LHCN-M2 (cell line): ENCODE measurements at regions not wholly inside any gene's neighbourhood (a gene's known extent, or its start where the extent isn't known, plus 50 kb on each side); places are given as distances from the start of the nearest gene placed in this dataset.
"Not testable (repeated sequence)": the region's sequence is repeated elsewhere in the genome, so short reads cannot be mapped to it uniquely, and the experiment has no call there.

Source experiments
- DNase-seq: peaks from one replicate; pipeline ENCODE4 v3.0.0-alpha.2; 2012; ENCODE audit warnings: low read depth

DNA sequence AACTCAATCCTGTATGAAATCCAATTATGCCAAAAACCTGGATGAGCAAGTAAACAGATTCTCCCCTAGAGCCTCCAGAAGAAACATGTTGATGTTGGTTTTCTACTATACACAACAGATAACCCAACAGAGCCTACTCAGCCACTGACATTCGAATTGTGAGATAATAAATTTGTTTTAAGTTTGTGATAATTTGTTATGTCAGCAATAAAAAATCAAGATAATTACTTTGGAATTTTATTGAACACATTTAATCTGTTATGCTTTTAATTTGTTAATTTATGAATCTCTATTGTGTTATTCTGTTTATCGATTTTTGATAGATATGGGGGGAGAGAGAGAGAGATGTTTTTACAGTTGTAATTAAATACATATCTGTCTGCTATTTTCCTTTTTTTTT is 1016.1 kb upstream of the PCDH7 start:
- DNase-seq, result no peak

DNA sequence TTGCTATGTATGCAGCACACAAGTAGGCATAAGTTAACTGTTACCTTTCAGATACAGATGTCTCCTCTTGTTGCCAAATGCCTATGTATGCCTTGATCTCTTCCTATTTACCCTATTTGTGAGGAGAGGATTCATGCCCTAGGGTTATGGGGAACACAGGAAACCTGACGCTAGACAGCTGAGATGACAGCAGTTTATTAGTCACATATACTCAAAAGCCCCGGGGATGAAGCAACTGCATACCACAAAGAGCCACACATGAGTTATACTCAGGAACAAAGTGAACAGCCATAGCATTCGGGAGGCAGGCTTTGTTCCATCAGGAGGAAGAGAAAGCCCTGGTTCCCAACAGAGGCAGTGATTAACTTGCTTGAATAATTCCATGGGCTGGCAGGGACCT is 1011.7 kb upstream of the PCDH7 start:
- peak; percentile 98 for DNase-seq

DNA sequence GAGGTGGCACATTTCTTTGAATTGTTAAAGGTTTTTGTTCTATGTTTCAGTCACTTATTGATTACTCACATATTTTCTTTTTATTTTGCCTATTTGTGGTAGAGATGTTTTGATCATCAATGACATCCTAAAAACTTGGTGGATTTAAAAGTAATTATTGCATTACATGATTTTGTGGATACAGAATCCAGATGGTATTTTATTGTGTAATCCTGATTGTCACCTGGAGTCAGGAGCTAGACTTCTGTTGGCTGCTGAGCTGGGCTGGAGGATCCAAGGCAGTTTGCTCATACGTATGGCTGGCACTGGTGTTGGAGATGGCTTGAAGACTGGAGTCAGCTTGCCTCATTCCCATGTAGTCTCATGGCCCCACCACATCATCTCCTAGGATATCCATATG is 1009.6 kb upstream of the PCDH7 start:
- no peak for DNase-seq

DNA sequence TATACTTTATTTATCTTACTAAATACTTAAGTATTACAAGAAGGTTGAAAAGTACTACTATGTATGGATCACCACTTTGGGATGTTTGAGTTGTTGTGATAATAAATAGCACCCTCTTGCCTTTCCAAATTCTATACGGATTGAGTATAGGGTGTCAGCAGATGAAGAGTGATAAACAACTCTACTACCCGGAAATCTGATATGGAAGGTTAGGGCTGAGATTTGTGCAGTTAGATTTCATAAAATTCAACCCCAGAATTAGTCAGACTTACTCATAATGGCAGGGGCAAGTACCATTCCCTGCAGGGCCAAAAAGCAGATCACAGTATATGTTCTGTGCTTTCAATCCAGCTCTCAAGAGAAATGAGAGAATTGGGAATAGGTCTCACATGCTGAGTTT is 1008.9 kb upstream of the PCDH7 start:
- peak; percentile 83 for DNase-seq

DNA sequence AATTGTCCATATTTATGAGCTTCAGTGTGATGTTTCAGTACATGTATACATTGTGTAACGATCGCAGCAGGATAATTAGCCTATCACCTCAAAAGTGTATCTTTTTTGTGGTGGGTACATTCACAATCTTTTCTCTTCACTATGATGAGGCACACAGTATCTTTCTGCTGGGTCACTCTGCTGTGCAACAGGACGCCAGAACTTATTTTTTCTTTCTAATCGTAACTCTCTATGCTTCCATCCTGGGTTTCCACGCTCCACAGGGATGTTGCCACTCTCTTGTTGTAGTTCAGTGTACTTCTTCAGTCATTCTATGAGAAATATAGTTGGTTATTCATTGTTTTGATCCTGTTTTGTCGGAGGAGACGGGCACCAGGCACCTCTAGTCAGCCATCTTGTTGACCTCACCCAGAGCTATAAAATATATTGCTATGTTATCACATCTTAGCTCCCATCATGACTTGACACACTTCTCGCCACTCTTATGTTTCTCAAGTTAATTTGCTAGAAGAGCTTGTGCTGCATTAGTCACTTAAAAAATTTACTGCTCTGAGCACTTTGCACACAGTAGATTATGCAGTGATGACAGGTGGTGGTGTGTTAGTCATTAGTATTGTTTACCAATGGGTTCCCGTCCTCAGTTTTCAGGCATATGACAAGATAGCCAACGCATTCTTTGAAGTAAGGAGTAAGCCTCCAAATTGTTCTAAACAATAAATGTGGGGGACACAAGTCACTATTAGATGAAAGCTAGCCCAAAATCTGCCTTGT is 1002.7 kb upstream of the PCDH7 start:
- peak; percentile 83 for DNase-seq

DNA sequence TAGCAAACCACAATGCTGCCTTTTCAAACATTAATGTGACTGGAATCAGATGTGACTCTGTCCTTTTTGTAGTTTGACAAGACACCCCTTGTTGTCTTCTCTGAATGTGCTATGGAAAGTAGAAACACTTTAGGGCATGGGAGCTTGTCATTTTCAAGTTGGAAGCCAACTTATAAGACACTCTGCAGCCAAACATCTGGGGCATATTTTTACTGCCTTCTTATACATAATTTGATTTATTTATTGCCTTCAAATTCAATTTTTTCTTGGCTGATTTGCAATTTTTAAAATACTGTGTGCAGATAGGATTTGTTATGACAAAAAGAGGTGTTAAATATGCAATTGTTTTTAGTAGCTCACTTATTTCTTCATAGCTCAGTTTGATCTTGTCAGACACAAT is 1002.0 kb upstream of the PCDH7 start:
- DNase-seq, result no peak

DNA sequence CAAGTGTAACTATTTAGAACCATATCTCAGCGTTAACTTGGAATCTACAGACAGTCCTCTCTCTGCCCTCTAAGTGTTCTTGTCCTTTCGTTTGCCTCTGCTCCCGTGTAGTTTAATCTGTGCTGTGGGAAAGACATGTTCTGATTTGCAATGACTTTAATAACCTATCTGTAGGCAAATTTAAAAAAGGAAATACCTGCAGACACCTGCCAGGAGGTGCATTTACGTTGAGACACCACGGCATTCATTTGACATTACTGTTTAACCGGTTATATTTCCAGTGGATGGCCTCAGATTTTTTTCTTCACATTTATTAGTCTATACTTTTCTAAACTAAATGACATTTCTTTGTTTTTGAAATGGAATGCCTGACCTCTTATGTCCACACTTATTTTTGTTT is 997.9 kb upstream of the PCDH7 start:
- DNase-seq, result no peak

DNA sequence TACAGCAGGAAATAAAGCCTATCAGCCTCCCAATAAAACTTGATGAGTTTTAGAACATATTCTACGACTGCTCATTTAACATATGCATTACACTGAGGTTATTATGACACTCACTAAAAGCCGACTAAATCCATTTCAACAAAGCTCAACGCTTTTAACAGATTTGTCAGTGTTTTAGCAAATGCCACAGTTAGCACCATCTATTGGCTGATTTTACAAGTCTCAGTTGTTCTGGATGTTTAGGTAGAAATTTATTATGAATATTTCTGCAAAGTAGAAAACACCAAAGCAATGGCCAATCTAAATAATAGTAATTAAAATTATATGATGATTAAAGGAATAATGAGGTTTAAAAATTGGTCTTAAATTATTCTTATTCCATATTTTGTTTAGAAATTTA is 993.2 kb upstream of the PCDH7 start:
- no peak for DNase-seq

DNA sequence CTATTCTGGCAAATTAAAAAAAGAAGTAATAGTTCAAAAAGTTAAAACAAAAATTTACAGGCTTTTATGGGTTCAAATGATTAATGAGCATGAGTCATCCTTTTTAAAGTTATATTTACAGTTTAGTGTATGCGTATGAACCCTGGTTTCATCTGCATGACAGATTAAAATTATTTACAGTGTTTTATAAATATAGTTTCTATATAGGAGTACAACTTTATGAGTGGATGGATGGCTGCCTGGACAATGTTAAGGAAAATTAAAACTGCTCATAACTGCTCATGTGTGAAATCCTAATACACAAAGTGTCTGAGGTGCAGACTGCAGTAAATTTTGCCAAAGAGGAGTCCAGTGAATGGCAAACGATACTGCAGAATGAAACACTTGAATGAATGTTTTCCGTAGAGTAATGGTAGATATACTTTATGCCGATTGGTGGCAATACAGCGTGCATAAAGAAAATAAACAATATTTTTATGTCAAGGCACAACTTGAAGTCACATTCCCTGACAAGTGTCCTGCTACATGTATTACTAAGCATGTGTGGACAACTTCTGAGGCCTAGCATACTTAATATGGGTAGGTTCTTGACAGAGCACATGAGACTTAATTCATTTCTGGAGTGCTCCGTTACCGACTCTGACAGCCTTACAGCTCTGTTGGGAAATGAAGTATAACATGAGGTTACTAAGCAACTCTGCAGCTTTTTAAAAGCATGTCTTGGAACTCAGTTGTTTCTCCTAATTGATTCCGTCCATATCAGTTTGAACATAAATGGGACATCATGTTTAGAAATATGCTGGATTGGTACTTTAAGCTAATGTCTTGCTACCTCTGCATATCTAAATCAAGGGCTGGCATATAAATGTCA is 985.6 kb upstream of the PCDH7 start:
- no peak for DNase-seq

DNA sequence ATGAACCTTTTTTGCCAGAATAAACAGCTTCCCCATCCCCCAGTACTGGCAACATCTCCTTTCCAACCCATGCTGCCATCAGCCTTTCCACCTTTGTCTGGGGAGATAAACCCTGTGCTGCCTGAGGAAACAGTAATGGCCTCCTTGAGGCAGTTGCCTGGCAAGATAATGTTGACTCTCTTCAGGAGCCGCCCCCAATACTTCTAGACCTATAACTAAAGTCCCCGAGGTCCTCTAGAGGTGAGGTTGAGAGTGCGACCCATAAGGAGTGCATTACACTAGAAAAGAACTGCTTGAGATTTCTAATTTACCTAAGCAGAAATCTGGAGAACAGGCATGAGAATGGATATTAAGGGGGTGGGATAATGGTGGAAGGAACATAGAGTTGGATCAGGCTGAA is 963.2 kb upstream of the PCDH7 start:
- no peak for DNase-seq

DNA sequence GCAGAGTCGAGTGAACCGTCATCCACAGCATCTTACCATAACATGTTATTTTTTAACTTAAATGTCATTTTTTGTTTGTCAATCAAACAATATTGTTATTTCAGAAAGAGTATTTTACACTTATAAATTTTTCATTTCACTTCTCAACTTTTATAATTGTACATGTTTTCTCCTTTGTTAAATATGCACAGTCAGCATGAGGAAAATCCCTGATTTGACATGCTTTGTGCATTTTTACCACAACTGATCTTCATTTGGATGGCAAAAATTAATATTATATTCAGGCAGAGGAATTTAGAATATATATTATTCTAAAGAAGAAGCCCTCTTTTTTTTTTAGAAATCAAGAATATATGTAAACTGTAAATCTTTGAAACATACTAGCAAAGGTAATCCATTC is 958.0 kb upstream of the PCDH7 start:
- no peak for DNase-seq

DNA sequence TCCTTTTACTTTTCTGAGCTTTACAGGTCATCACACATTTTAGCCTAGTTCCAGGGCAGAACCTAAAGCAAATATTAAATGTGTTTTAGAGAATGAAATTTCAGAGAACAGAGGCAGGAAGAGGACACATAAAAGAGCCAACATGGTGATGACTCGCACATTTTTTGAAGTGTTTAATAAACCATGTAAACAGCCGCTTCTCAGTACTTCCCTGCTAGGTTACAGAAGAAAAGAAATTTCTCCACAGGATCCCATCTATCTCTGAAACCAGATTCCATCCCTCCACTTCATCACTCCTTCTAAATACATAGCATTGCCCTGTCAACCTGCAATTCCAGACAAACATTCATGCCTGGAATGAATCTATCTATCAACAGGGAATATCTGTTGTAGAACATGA is 949.5 kb upstream of the PCDH7 start:
- DNase-seq, result peak; percentile 54

DNA sequence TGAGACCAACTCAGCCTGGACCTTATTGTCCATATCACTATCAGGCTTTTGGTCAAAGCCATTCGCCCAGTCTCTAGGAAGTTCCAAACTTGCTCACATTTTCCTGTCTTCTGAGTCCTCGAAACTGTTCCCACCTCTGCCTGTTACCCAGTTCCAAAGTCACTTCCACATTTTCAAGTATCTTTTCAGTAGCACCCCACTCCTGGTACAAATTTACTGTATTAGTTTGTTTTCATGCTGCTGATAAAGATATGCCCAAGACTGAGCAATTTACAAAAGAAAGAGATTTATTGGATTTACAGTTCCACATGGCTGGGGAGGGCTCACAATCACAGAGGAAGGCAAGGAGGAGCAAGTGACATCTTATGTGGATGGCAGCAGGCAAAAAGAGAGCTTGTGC is 932.0 kb upstream of the PCDH7 start:
- DNase-seq, result not testable (repeated sequence)

DNA sequence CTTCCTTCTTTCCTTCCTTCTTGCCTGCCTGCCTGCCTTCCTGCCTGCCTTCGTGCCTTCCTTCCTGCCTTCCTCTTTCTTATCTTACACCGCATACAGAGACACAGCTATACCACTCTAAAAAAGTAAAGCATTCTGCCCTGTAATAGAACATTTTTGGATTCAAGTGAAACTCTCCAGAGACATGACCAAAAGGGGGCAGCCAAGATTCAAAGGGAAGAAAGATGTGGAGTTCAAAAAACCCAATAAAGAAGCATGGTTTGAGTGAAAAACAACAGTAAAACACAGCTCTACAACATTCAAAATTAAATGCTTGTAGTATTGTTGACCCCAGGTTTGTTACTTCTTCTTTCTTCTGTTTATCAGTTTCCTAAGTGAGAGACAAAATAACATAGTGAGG is 914.9 kb upstream of the PCDH7 start:
- peak; percentile 2 for DNase-seq

DNA sequence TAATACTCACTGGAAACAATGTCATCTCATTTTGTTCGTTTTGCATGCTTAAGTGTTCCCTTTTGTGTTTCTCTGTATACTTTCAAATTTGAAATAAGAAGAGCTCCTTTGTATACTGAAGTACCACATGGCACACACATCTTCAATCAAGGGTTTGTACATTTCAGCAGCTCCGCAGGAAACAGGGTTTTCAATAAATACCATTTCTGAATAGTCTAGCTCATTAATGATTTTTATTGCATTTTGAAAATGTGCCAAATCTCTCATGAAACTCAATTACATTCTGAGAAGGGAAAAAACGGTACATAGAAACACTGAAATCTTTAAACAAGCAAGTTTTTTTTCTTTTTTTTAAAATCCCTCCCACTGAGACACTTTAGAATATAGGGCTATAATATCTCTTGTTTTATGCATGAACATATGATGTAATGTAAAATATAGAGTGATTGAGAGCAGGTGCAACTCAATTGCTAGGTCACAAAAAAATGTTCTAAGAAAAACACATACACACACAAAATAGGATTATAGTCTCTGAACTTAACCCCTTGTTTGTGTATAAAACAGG is 914.2 kb upstream of the PCDH7 start:
- DNase-seq, result no peak

DNA sequence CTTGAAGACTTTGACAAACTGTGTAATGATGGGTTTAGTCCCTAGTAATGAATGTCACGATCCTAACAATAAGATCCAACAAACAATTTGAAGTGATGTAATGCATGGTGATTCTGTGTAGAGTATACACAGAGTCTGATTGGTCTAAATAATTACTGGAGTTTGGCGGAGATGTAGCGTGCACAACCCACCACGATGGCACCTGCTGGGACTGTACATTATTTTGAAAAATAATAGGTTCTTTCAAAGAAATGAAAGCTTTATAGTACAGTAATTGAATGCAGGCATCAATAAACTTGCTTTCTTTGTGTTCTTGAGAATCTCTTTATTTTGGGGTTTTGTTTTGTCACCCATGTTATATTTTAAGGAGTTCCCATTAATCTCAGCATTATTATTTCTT is 902.2 kb upstream of the PCDH7 start:
- DNase-seq, result no peak

DNA sequence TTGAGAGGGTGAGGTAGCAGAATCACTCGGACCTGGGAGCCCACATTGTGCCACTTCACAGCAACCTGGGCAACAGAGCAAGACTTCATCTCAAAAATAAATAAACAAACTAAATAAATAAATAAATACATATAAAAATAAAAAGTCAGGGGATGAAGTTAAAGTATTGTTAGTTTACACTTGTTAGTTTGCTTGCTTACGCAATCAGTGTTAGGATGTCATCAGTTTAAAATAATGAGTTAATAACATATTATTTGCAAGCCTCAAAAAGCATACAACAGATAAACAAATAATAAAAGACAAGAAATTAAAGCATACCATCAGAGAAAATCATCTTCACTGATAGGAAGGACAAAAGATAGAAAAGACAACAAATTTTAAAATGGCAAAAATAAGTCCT is 891.1 kb upstream of the PCDH7 start:
- no peak for DNase-seq

DNA sequence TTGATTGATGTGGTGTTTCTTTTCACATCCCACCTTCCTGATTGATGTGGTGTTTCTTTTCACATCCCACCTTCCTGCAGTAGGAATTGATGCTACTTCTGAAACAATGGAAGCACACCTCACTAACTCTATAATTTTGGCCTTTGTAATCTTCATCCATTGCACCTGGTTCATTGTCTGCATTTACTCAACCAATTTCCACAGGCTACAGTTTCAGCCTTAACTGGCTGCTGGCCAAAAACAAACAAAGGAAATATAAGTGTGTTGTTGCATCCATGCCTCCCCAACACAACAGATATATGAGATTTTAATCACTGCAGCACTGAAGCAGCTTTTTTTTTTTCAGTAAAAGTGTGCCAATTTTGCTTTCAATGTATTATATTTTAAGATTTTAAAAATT is 867.6 kb upstream of the PCDH7 start:
- no peak for DNase-seq

DNA sequence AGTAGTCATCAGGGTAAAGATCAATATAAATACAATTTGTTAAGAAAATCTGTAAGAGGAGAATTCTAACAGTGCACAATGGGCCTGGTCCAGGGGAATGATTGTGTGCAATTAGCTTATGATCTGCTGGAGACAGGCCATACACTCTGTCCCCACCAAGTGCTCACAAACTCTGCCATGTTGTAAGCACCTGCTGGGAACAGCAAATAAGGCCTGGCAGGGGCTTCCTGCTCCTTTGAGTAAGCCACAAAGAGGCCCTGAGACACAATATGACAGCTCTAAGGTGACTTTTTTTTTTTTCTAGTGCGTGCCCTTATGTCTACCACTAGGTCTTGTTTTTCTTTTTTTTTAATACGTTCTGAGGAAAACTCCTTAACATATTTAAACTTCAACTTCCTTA is 866.3 kb upstream of the PCDH7 start:
- DNase-seq, result no peak

DNA sequence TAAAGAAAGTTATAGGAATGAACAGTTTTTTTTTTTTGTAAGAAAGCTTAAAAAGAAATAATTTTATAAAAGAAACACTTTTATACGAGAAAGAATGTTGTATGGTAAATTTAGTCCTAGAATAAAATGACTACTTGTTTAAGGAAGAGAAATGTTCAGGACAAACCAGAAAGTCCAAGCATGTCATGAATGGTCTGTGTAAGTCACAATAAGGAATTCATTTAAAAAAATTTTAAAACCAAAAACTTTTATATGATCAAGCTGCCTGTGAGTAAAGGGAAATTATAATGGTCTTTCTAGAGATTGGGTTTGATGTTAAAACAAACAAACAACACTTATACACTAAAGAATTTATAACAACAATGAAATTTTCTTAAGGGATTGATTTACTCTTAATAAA is 858.9 kb upstream of the PCDH7 start:
- peak; percentile 15 for DNase-seq

DNA sequence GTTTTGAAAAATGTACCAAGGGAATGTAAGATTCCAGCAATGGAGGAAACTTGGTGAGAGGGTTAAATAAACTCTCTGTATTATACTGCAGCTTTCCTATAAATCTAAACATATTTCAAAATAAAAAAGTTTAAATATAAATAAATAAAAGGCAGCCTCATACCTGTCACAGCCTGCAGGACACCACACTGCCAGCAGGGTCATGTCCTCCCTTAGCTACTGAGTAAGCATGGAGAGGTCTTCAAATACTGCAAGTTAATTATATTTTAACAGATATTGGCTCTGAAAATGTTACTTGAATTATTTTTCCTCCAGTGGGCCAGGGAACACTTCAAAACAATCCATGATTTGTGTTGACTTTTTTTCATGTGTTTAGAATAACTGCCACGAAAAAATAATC is 852.8 kb upstream of the PCDH7 start:
- no peak for DNase-seq

DNA sequence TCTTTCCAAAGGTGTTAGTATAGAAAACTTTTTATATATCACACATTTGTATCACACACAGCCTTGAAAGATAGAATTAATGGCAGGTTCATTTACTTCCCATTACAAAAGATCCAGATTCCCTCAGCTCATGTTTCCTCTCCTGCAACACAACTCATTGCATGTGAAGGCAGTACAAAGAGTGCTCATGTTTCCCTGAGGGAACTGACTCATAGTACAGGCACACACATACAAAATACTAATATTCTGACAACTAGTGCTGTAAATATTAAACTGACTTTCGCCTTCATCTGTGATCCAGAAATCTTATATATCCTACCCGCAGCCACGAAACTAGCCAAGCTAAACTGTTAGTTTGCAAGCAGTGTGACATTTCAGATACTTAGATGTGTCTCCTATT is 819.8 kb upstream of the PCDH7 start:
- DNase-seq, result peak; percentile 0

DNA sequence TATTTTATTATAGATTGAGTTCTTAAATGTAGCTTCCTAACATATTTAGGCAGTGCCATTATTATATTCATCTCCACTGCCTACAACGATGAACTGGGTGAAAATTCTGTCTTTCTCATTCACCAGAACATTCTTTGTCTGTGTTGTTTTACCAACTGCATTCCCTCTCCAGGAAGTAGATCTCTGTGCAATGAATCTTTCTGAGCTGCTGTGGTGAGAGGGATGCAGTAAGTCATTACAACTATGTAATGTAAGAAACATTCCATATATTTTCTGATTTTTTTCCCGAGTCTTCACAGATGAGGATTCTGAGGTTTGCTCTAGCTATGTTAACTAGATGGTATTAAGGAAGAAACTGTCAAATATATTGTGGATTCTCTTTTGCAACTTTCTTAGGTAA is 811.9 kb upstream of the PCDH7 start:
- no peak for DNase-seq
